Activated CD8-positive, alpha-beta T cell treated with anti-CD3 and anti-CD28 coated beads for 36 hours (primary cell): ENCODE measurements at regions not wholly inside any gene's neighbourhood (a gene's known extent, or its start where the extent isn't known, plus 50 kb on each side); places are given as distances from the start of the nearest gene placed in this dataset.
"Not testable (repeated sequence)": the region's sequence is repeated elsewhere in the genome, so short reads cannot be mapped to it uniquely, and the experiment has no call there.

Experiments
- ATAC-seq: fragments of 200-7000 bp; cut with Tn5 transposase; one replicate; pipeline ENCODE4 v1.10.0; 2021; ENCODE audit warnings: mild to moderate bottlenecking, moderate library complexity
- CTCF ChIA-PET: fragments of 350-600 bp; sonication (Branson Sonifier 250); formaldehyde crosslinking; loops from one replicate; lab custom pipeline; 2021; ENCODE audit warnings: antibody characterized with exemption; lab: Charles Lee
- POLR2A ChIA-PET: fragments of 350-600 bp; sonication (Branson Sonifier 250); formaldehyde crosslinking; loops from one replicate; lab custom pipeline; 2021; ENCODE audit warnings: antibody characterized with exemption; lab: Charles Lee
- DNase-seq: peaks from one replicate; pipeline ENCODE4 v3.0.0-alpha.2; 2020
- H3K27ac Mint-ChIP-seq: one replicate; pipeline ENCODE4 v1.8.0; 2021; ENCODE audit warnings: mild to moderate bottlenecking, mixed read lengths
- H3K27me3 Mint-ChIP-seq: one replicate; pipeline ENCODE4 v1.8.0; 2021; ENCODE audit warnings: mixed read lengths
- H3K36me3 Mint-ChIP-seq: one replicate; pipeline ENCODE4 v1.8.0; 2021; ENCODE audit warnings: low read depth, mixed read lengths
- H3K4me1 Mint-ChIP-seq: one replicate; pipeline ENCODE4 v1.8.0; 2021; ENCODE audit warnings: low read depth, mixed read lengths
- H3K4me3 Mint-ChIP-seq: one replicate; pipeline ENCODE4 v1.8.0; 2021; ENCODE audit warnings: mild to moderate bottlenecking, moderate library complexity, mixed read lengths
- H3K9me3 Mint-ChIP-seq: one replicate; pipeline ENCODE4 v1.8.0; 2021; ENCODE audit warnings: mixed read lengths
- intact Hi-C: fragments of 100-400 bp; cut with micrococcal nuclease; formaldehyde crosslinking; loops from one replicate; pipeline ENCODE4 v1.10.0; 2022
- TF ChIP-seq, protein P1 (sequence below): fragments of 200-600 bp; IDR thresholded peaks from one replicate; pipeline ENCODE4 v1.8.0; 2022; ENCODE audit warnings: antibody characterized with exemption, mild to moderate bottlenecking

GRCh38 chr1:232334246-232334645 lies 295.7 kb downstream of the SIPA1L2 start:
- Mint-ChIP-seq H3K27ac (no peak overlapping the region), H3K36me3 (no peaks in the 10 kb centered on the region)
- POLR2A ChIA-PET, result no interaction called here

GRCh38 chr1:232333419-232333767 lies 296.5 kb downstream of the SIPA1L2 start:
- POLR2A ChIA-PET, result no interaction called here
- DNase-seq (no peak), ATAC-seq (no peak)
- no peaks in the 10 kb centered on the region for H3K36me3 Mint-ChIP-seq
- CTCF ChIA-PET, result no interaction called here
- TF ChIP-seq, protein P1, sequence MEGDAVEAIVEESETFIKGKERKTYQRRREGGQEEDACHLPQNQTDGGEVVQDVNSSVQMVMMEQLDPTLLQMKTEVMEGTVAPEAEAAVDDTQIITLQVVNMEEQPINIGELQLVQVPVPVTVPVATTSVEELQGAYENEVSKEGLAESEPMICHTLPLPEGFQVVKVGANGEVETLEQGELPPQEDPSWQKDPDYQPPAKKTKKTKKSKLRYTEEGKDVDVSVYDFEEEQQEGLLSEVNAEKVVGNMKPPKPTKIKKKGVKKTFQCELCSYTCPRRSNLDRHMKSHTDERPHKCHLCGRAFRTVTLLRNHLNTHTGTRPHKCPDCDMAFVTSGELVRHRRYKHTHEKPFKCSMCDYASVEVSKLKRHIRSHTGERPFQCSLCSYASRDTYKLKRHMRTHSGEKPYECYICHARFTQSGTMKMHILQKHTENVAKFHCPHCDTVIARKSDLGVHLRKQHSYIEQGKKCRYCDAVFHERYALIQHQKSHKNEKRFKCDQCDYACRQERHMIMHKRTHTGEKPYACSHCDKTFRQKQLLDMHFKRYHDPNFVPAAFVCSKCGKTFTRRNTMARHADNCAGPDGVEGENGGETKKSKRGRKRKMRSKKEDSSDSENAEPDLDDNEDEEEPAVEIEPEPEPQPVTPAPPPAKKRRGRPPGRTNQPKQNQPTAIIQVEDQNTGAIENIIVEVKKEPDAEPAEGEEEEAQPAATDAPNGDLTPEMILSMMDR, result no peak
- intact Hi-C loops, result no loop called here
- H3K27ac Mint-ChIP-seq, result no peak overlapping the region
- no peak overlapping the region for H3K4me3 Mint-ChIP-seq
- H3K27me3 Mint-ChIP-seq, result peaks cover 28% of the 10 kb centered on the region
- H3K9me3 Mint-ChIP-seq, result no peaks in the 10 kb centered on the region
- peaks cover 13% of the 10 kb centered on the region for H3K4me1 Mint-ChIP-seq

More at GRCh38 chr1:232334246-232334645, 295.7 kb downstream of the SIPA1L2 start:
- CTCF ChIA-PET, result no interaction called here
- intact Hi-C loops, result no loop called here
- Mint-ChIP-seq H3K9me3 (no peaks in the 10 kb centered on the region), H3K4me3 (no peak overlapping the region), H3K27me3 (peaks cover 28% of the 10 kb centered on the region), H3K4me1 (peaks cover 13% of the 10 kb centered on the region)
- DNase-seq (no peak), ATAC-seq (no peak)
- TF ChIP-seq, protein P1, result no peak

GRCh38 chr1:232332710-232333418 lies 297.1 kb downstream of the SIPA1L2 start:
- H3K27ac Mint-ChIP-seq, H3K4me3 Mint-ChIP-seq, CTCF ChIA-PET, ATAC-seq, H3K36me3 Mint-ChIP-seq, DNase-seq, intact Hi-C loops, POLR2A ChIA-PET, H3K9me3 Mint-ChIP-seq: not testable (repeated sequence)
- Mint-ChIP-seq H3K27me3 (peaks cover 24% of the 10 kb centered on the region), H3K4me1 (peaks cover 13% of the 10 kb centered on the region)

- CTCF ChIA-PET, result no interaction called here
- Mint-ChIP-seq H3K4me1 (no peaks in the 10 kb centered on the region), H3K4me3 (no peak overlapping the region), H3K36me3 (no peaks in the 10 kb centered on the region), H3K27ac (no peak overlapping the region), H3K9me3 (no peaks in the 10 kb centered on the region), H3K27me3 (peaks cover 16% of the 10 kb centered on the region)
- TF ChIP-seq, protein P1, result no peak
- no peak for DNase-seq
- POLR2A ChIA-PET, result no interaction called here
- intact Hi-C loops, result no loop called here
- ATAC-seq, result no peak
Observed at GRCh38 chr1:232329103-232329813, 300.7 kb downstream of the SIPA1L2 start.

- no peaks in the 10 kb centered on the region for H3K36me3 Mint-ChIP-seq
- CTCF ChIA-PET, result no interaction called here
- POLR2A ChIA-PET, result no interaction called here
- H3K4me3 Mint-ChIP-seq, result no peak overlapping the region
- H3K9me3 Mint-ChIP-seq, result no peaks in the 10 kb centered on the region
- no peak overlapping the region for H3K27ac Mint-ChIP-seq
- no peaks in the 10 kb centered on the region for H3K4me1 Mint-ChIP-seq
- DNase-seq, result no peak
- intact Hi-C loops, result no loop called here
- H3K27me3 Mint-ChIP-seq, result peaks cover 12% of the 10 kb centered on the region
- TF ChIP-seq, protein P1, result no peak
- no peak for ATAC-seq
Observed at GRCh38 chr1:232328486-232329102, 301.3 kb downstream of the SIPA1L2 start.
